ENCODE measurements at regions not wholly inside any gene's neighbourhood (a gene's known extent, or its start where the extent isn't known, plus 50 kb on each side); places are given as distances from the start of the nearest gene placed in this dataset.

DNA sequence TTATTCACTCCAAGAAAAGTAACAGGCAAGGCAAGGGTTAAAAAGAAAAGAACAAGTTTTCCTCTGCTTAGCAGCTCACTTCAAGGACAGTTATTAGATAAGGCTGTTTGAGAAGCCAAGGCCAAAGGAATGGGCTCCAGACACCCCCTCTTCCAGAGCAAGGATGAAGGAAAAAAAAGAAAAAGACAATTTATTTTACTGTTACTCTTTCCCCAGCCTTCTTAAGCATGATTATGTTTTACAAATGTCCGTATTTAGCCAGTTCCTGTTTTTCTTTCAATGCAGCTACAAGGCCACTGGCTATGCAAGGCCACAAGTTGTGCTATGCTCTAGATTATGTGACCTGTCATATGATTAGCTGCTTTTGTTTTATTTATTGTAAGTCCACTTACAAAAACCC is 106.5 kb upstream of the SIMC1 start:
- H3K27ac ChIP-seq: no peak overlapping the region
- no peaks in the 10 kb centered on the region for H3K9me3 ChIP-seq
- no peak overlapping the region for H3K4me3 ChIP-seq
- TF ChIP-seq POLR2A (IDR thresholded peaks at IDR 0.05) (no peak), EP300 (IDR thresholded peaks at IDR 0.05) (no peak), POLR2AphosphoS5 (IDR thresholded peaks at IDR 0.05) (no peak)
- TF ChIP-seq, protein P1, sequence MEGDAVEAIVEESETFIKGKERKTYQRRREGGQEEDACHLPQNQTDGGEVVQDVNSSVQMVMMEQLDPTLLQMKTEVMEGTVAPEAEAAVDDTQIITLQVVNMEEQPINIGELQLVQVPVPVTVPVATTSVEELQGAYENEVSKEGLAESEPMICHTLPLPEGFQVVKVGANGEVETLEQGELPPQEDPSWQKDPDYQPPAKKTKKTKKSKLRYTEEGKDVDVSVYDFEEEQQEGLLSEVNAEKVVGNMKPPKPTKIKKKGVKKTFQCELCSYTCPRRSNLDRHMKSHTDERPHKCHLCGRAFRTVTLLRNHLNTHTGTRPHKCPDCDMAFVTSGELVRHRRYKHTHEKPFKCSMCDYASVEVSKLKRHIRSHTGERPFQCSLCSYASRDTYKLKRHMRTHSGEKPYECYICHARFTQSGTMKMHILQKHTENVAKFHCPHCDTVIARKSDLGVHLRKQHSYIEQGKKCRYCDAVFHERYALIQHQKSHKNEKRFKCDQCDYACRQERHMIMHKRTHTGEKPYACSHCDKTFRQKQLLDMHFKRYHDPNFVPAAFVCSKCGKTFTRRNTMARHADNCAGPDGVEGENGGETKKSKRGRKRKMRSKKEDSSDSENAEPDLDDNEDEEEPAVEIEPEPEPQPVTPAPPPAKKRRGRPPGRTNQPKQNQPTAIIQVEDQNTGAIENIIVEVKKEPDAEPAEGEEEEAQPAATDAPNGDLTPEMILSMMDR (IDR thresholded peaks at IDR 0.05): no peak
- peaks cover 8 to 26% (median 24%) of the 10 kb centered on the region in 3 donors for H3K27me3 ChIP-seq
- no peaks in the 10 kb centered on the region for H3K36me3 ChIP-seq
- no peak for DNase-seq
- H3K4me1 ChIP-seq: peaks cover 0 to 6% (median 0%) of the 10 kb centered on the region in 4 donors
- WGBS, 2 donors: 24 to 33% methylated on average over 1 of the region's 1 CpG
- intact Hi-C loops (cut with DNase I): no loop called here

DNA sequence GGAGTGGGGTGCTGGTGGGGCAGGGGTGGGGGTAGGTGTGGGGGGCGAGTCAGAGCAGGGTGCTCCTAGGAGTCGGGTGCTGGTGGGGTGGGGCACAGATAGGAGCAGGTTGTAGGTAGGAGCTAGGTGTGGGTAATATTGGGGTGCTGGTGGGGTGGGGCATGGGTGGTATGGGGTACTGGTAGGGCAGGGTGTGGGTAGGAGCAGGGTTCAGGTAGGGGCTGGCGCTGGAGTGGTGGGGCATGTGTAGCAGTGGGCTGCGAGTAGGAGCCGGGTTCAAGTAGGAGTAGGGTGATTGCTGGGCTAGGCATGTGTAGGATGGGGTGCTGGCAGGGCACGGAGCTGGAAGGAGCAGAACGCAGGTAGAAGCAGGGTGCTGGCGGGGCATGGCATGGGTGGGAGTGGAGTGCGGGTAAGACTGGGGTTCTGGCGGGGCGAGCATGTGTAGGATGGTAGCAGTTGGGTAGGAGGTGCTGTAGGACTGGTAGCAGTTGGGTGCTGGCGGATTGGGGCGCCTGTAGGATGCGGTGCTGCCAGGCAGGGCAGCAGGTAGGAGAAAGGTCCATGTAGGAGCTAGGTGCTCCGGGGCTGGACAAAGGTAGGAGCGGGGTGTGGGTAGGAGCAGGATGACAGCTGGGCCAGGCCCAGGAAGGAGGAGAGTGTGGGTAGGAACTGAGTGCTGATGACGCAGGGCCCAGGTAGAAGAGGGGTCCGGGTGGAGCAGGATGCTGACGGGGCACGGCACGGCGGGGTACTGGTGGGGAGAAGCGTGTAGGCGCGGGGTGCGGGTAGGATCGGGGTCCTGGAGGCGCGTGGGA is 105.5 kb upstream of the SIMC1 start:
- H3K4me1 ChIP-seq: peaks cover 0 to 6% (median 0%) of the 10 kb centered on the region in 4 donors

DNA sequence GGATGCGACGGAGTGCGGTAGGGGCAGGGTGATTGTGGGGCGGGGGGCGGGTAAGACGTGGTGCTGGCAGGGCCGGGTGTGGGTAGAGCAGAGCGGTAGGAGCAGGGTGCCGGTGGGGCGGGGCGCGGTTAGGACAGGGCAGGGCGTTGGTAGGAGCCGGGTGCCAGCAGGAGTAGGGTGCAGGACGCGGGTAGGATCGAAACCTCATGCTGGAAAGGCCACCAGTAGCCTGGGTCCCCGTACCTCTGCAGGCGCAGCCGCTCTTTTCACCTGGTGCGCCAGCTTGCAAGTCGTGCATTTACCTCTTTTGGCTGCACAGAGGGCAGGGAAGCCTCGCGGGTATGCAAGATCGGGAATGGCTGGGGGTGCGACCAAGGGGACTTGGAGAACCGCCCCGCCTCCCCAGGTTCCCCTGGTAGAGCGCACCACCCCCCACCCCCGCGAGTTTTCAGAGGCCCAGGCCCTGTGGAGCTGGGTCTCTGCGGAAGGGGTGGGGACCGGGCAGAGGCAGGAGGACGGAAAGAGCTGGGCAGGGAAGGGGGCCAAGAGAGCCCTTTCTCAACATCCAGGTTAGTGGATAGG is 104.8 kb upstream of the SIMC1 start:
- TF ChIP-seq POLR2A (IDR thresholded peaks at IDR 0.05) (no peak), EP300 (IDR thresholded peaks at IDR 0.05) (no peak), POLR2AphosphoS5 (IDR thresholded peaks at IDR 0.05) (no peak)
- TF ChIP-seq, protein P1 (IDR thresholded peaks at IDR 0.05): no peak
- H3K27ac ChIP-seq: no peak overlapping the region
- H3K4me1 ChIP-seq: peaks cover 0 to 6% (median 0%) of the 10 kb centered on the region in 4 donors
- 3 to 7% methylated on average over 34 of the region's 34 CpGs for WGBS, 2 donors
- H3K36me3 ChIP-seq: no peaks in the 10 kb centered on the region
- no peaks in the 10 kb centered on the region for H3K9me3 ChIP-seq
- no peak for DNase-seq
- H3K27me3 ChIP-seq: peaks cover 8 to 26% (median 24%) of the 10 kb centered on the region in 3 donors
- intact Hi-C loops (cut with DNase I): no loop called here
- H3K4me3 ChIP-seq: no peak overlapping the region

More for the DNA sequence above, 105.5 kb upstream of the SIMC1 start:
- TF ChIP-seq, protein P1 (IDR thresholded peaks at IDR 0.05): no peak
- no peak for TF ChIP-seq POLR2AphosphoS5 (IDR thresholded peaks at IDR 0.05)
- no peak for TF ChIP-seq EP300 (IDR thresholded peaks at IDR 0.05)
- TF ChIP-seq POLR2A (IDR thresholded peaks at IDR 0.05): no peak
- Histone ChIP-seq H3K9me3 (no peaks in the 10 kb centered on the region), H3K27ac (no peak overlapping the region), H3K27me3 (peaks cover 8 to 26% (median 24%) of the 10 kb centered on the region in 3 donors), H3K36me3 (no peaks in the 10 kb centered on the region), H3K4me3 (no peak overlapping the region)
- no peak for DNase-seq
- intact Hi-C loops (cut with DNase I): no loop called here
- WGBS, 2 donors: 56 to 57% methylated on average over 29 of the region's 29 CpGs

DNA sequence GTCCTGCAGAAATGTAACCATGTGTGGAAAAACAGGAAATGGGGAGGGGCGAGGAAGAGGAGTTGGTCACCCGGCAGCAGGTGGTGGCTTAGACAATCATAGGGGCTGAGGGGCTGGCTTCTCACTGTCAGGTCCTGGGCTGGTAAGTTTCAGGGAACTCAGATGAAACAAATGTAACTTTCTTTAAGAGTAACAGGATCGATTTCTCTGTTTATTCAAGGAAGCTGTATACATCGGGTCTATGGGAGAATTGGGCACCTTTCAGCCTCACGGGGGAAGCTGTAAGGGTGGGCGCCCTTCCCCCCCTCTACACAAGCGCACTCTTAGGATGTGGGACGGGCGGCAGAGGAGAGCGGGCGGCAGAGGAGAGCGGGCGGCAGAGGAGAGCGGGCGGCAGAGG is 104.3 kb upstream of the SIMC1 start:
- no peak overlapping the region for H3K27ac ChIP-seq
- H3K9me3 ChIP-seq: no peaks in the 10 kb centered on the region
- H3K36me3 ChIP-seq: no peaks in the 10 kb centered on the region
- H3K4me1 ChIP-seq: peaks cover 0 to 6% (median 0%) of the 10 kb centered on the region in 4 donors
- no peak for DNase-seq
- peaks cover 8 to 26% (median 24%) of the 10 kb centered on the region in 3 donors for H3K27me3 ChIP-seq
- H3K4me3 ChIP-seq: no peak overlapping the region
- WGBS, 2 donors: 15 to 41% methylated on average over 13 of the region's 15 CpGs
- TF ChIP-seq, protein P1 (IDR thresholded peaks at IDR 0.05): no peak
- TF ChIP-seq EP300 (IDR thresholded peaks at IDR 0.05): no peak
- intact Hi-C loops (cut with DNase I): no loop called here

All from sigmoid colon (tissue), 6 donors.